GM13976 (cell line): ENCODE measurements at regions not wholly inside any gene's neighbourhood (a gene's known extent, or its start where the extent isn't known, plus 50 kb on each side); places are given as distances from the start of the nearest gene placed in this dataset.
"Not testable (repeated sequence)": the region's sequence is repeated elsewhere in the genome, so short reads cannot be mapped to it uniquely, and the experiment has no call there.

ENCODE experiments used
- DNase-seq: peaks from one replicate; pipeline ENCODE4 v3.0.0; 2012; ENCODE audit warnings: low spot score
- CTCF ChIP-seq: IDR thresholded peaks from 2 replicates; pipeline ENCODE4 v1.5.1; 2012; ENCODE audit warnings: borderline replicate concordance, mild to moderate bottlenecking; ENCODE audit not compliant: insufficient read depth; ENCODE audit errors: extremely low read depth, missing control alignments, control extremely low read depth
- in situ Hi-C: fragments of 300-500 bp; cut with MboI; formaldehyde crosslinking; loops from one replicate; pipeline ENCODE4 v1.12.0; 2022; ENCODE audit warnings: low sequenced_read_pairs, mixed read lengths, inconsistent platforms; ENCODE audit not compliant: unreplicated experiment

- DNase-seq, in situ Hi-C loops: not testable (repeated sequence)
These were observed 439.1 kb downstream of the SPATA31A7 start for GRCh38 chr9:61628951-61629350.

- in situ Hi-C loops, result no loop called here
- no peak for TF ChIP-seq CTCF
These were observed 444.4 kb downstream of the SPATA31A7 start for GRCh38 chr9:61634192-61634591.

GRCh38 chr9:61664232-61664631 lies 474.4 kb downstream of the SPATA31A7 start:
- in situ Hi-C loops, DNase-seq: not testable (repeated sequence)

More at GRCh38 chr9:61634192-61634591, 444.4 kb downstream of the SPATA31A7 start:
- no peak for DNase-seq

- no peak for DNase-seq
- no peak for TF ChIP-seq CTCF
- in situ Hi-C loops, result no loop called here
These were observed 475.5 kb downstream of the SPATA31A7 start for GRCh38 chr9:61665330-61665751.

GRCh38 chr9:61665829-61666228 lies 476.0 kb downstream of the SPATA31A7 start:
- no peak for TF ChIP-seq CTCF
- DNase-seq, result no peak
- in situ Hi-C loops, result no loop called here

- DNase-seq, result no peak
- in situ Hi-C loops, result no loop called here
- no peak for TF ChIP-seq CTCF
These were observed 476.5 kb downstream of the SPATA31A7 start for GRCh38 chr9:61666310-61666709.

- in situ Hi-C loops, result no loop called here
- TF ChIP-seq CTCF, result no peak
- no peak for DNase-seq
These were observed 477.1 kb downstream of the SPATA31A7 start for GRCh38 chr9:61666849-61667371.

- no peak for TF ChIP-seq CTCF
- in situ Hi-C loops, result no loop called here
- DNase-seq, result no peak
These were observed 477.8 kb downstream of the SPATA31A7 start for GRCh38 chr9:61667559-61668121.

GRCh38 chr9:61668201-61668600 lies 478.4 kb downstream of the SPATA31A7 start:
- DNase-seq, in situ Hi-C loops: not testable (repeated sequence)
